ENCODE measurements at regions not wholly inside any gene's neighbourhood (a gene's known extent, or its start where the extent isn't known, plus 50 kb on each side); places are given as distances from the start of the nearest gene placed in this dataset.

DNA sequence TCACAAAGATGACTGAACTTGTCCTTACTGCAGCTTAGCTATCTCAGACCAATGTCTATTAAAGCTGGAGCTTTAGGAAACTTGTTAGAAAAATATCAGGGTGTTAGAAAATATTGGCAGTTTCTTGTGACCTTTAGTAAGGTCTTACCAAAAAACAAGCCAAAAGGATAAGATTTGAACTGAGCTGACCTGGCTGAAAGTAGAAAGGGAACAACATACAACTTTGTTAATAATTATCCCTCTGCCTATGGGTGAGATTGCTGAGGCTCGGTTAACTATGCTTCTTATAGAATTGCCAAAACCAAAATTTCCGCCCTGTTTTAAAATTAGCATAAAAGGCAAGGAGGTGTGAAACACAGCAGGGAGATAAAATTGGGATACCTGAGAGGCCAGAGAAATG lies 73.8 kb downstream of the DHRS2 start:
- Histone ChIP-seq H3K36me3 (no peaks in the 10 kb centered on the region), H3K4me1 (no peaks in the 10 kb centered on the region), H3K9me3 (peaks cover 0 to 6% (median 6%) of the 10 kb centered on the region in 4 donors), H3K4me3 (no peak overlapping the region), H3K27ac (no peak overlapping the region), H3K27me3 (peaks cover 0 to 1% (median 0%) of the 10 kb centered on the region in 3 donors)
- intact Hi-C loops (cut with DNase I; ENCODE audit: low total_unique reads): no loop called here
- TF ChIP-seq POLR2AphosphoS5 (IDR thresholded peaks at IDR 0.05) (no peak), EP300 (IDR thresholded peaks at IDR 0.05) (no peak), POLR2A (IDR thresholded peaks at IDR 0.05) (no peak)
- TF ChIP-seq, protein P1, sequence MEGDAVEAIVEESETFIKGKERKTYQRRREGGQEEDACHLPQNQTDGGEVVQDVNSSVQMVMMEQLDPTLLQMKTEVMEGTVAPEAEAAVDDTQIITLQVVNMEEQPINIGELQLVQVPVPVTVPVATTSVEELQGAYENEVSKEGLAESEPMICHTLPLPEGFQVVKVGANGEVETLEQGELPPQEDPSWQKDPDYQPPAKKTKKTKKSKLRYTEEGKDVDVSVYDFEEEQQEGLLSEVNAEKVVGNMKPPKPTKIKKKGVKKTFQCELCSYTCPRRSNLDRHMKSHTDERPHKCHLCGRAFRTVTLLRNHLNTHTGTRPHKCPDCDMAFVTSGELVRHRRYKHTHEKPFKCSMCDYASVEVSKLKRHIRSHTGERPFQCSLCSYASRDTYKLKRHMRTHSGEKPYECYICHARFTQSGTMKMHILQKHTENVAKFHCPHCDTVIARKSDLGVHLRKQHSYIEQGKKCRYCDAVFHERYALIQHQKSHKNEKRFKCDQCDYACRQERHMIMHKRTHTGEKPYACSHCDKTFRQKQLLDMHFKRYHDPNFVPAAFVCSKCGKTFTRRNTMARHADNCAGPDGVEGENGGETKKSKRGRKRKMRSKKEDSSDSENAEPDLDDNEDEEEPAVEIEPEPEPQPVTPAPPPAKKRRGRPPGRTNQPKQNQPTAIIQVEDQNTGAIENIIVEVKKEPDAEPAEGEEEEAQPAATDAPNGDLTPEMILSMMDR (IDR thresholded peaks at IDR 0.05): no peak
- DNase-seq: no peak
- 30 to 70% (median 40%) methylated on average over 2 of the region's 2 CpGs for WGBS, 5 donors

DNA sequence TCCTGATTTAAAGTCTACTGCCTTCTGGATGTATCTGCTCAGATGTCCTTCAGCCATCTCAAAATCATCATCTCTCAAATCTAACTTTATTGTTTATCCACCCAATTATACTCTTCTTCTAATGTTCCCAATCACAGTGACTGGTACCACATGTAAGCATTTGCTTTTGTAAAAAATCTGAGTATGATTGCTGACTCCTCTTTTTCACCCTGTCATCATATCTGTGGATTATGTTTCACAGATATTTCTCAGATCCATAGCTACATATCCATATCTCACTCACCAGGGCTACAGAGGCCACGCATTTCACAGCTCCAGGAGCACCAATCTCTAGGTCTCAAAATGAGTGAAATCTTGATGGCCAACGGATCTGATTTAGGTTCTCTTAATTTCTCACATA lies 76.1 kb downstream of the DHRS2 start:
- H3K27me3 ChIP-seq: peaks cover 0 to 4% (median 0%) of the 10 kb centered on the region in 3 donors
- no peaks in the 10 kb centered on the region for H3K36me3 ChIP-seq
- H3K27ac ChIP-seq: no peak overlapping the region
- H3K9me3 ChIP-seq: no peaks in the 10 kb centered on the region
- H3K4me3 ChIP-seq: no peak overlapping the region
- 69 to 83% (median 77%) methylated on average over 2 of the region's 2 CpGs for WGBS, 5 donors
- TF ChIP-seq POLR2A (IDR thresholded peaks at IDR 0.05) (no peak), POLR2AphosphoS5 (IDR thresholded peaks at IDR 0.05) (no peak), EP300 (IDR thresholded peaks at IDR 0.05) (no peak)
- TF ChIP-seq, protein P1 (IDR thresholded peaks at IDR 0.05): no peak
- no peaks in the 10 kb centered on the region for H3K4me1 ChIP-seq
- no peak for DNase-seq
- intact Hi-C loops (cut with DNase I; ENCODE audit: low total_unique reads): no loop called here

DNA sequence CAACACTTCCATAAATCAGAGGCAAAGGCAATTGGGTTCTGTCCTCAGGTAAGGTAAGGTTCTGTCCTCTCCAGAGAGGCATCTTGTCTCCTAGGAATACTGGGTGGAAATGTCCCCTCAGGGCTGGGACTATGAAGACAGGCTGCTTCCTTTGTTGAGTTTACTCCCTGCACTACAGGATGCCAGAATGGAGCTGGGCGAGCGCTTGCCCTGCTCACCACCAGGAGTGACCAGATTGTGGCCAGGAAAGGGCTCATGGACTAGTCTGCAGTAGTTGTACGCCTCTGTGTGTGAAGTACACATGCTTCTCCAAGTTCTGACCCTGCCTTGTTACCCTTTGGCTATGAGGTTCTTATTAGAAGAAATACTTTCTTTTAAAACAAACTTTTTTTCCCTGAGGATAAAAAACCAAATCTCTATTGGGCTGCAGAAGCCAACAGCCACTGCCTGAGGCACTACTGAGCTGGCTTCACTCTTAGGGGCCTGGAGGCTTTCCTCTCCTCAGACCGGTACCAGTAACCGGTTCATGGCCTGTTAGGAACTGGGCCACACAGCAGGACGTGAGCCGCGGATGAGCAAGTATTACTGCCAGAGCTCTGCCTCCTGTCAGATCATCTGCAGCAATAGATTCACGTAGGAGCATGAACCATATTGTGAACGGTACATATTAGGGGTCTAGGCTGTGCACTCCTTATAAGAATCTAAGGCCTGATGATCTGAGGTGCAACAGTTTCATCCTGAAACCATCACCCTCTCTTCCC lies 83.2 kb downstream of the DHRS2 start:
- H3K27ac ChIP-seq: no peak overlapping the region
- H3K27me3 ChIP-seq: peaks cover 0 to 4% (median 0%) of the 10 kb centered on the region in 3 donors
- TF ChIP-seq POLR2A (IDR thresholded peaks at IDR 0.05) (no peak), EP300 (IDR thresholded peaks at IDR 0.05) (no peak), POLR2AphosphoS5 (IDR thresholded peaks at IDR 0.05) (no peak)
- TF ChIP-seq, protein P1 (IDR thresholded peaks at IDR 0.05): no peak
- no peaks in the 10 kb centered on the region for H3K9me3 ChIP-seq
- intact Hi-C loops (cut with DNase I; ENCODE audit: low total_unique reads): no loop called here
- WGBS, 5 donors: 89 to 93% (median 91%) methylated on average over 10 of the region's 10 CpGs
- H3K36me3 ChIP-seq: no peaks in the 10 kb centered on the region
- no peaks in the 10 kb centered on the region for H3K4me1 ChIP-seq
- no peak for DNase-seq
- no peak overlapping the region for H3K4me3 ChIP-seq

DNA sequence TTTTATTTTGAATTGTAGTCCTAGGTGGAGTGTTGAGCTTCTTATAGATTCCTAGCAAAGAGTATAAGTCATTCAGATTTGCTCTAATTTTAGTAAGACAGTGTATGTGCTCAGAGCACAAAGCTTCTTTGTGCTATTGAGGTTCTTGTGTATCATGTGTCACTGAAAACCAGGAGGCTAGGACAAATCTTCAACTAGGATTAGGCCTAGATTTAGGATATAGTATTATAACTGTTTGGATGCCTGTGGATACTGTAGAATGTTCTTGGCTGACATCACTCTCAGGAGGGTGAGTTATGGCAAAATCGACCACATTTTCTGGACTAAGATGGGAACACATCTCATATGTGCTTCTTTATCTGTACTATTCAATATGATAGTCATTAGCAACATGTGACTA lies 86.5 kb downstream of the DHRS2 start:
- DNase-seq: no peak
- intact Hi-C loops (cut with DNase I; ENCODE audit: low total_unique reads): no loop called here
- no peaks in the 10 kb centered on the region for H3K9me3 ChIP-seq
- no peak overlapping the region for H3K4me3 ChIP-seq
- H3K27ac ChIP-seq: no peak overlapping the region
- TF ChIP-seq EP300 (IDR thresholded peaks at IDR 0.05): no peak
- no peak for TF ChIP-seq POLR2AphosphoS5 (IDR thresholded peaks at IDR 0.05)
- no peak for TF ChIP-seq POLR2A (IDR thresholded peaks at IDR 0.05)
- TF ChIP-seq, protein P1 (IDR thresholded peaks at IDR 0.05): no peak
- no peaks in the 10 kb centered on the region for H3K4me1 ChIP-seq
- H3K27me3 ChIP-seq: no peaks in the 10 kb centered on the region
- 31 to 60% (median 37%) methylated on average over 1 of the region's 1 CpG for WGBS, 5 donors
- H3K36me3 ChIP-seq: no peaks in the 10 kb centered on the region

Measured in stomach (tissue), 8 donors.